Astrocyte of the spinal cord (primary cell): ENCODE measurements at regions not wholly inside any gene's neighbourhood (a gene's known extent, or its start where the extent isn't known, plus 50 kb on each side); places are given as distances from the start of the nearest gene placed in this dataset.

Source experiments
- DNase-seq: peaks from one replicate; pipeline ENCODE4 v3.0.0; 2011; ENCODE audit warnings: low read depth, low spot score
- H3K4me3 ChIP-seq: 2 replicates; pipeline ENCODE4 v1.5.1; 2011; ENCODE audit warnings: low read depth, mild to moderate bottlenecking, low read length, moderate library complexity
- in situ Hi-C: cut with HindIII; loops from 2 replicates; pipeline ENCODE4 v1.10.0; 2017; ENCODE audit warnings: low sequenced_read_pairs
- TF ChIP-seq, protein P1 (sequence below): IDR thresholded peaks from 2 replicates; pipeline ENCODE4 v1.5.1; 2012; ENCODE audit warnings: low read depth, mild to moderate bottlenecking, low read length, inconsistent platforms

DNA sequence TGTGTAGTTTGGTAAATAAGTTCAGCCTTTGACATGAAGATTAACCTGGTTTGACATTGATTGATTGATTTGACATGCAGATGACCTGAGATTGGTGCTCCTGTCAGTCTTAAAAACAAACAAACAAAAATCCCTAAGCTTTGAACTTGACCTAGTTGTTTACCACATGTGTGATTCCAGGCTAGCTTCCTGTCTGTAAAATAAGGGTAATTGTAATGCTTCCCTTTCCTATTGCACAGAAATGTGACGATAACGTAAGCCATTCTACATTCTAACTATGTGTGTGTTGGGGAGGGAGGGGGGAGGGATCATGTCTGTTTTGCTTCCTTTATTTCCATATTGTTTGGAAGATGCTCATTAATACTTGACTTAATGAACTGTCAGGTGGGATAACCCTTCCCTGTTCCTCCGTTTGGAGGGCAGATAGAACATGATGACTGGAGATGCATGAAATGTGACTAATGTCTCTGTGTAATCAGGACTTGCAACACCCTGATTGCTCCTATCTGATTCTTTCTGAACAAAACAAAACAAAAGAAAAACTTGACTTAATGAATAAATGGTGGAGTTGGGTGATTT lies 106.1 kb upstream of the CLMP start:
- peak; percentile 50 for DNase-seq
- TF ChIP-seq, protein P1, sequence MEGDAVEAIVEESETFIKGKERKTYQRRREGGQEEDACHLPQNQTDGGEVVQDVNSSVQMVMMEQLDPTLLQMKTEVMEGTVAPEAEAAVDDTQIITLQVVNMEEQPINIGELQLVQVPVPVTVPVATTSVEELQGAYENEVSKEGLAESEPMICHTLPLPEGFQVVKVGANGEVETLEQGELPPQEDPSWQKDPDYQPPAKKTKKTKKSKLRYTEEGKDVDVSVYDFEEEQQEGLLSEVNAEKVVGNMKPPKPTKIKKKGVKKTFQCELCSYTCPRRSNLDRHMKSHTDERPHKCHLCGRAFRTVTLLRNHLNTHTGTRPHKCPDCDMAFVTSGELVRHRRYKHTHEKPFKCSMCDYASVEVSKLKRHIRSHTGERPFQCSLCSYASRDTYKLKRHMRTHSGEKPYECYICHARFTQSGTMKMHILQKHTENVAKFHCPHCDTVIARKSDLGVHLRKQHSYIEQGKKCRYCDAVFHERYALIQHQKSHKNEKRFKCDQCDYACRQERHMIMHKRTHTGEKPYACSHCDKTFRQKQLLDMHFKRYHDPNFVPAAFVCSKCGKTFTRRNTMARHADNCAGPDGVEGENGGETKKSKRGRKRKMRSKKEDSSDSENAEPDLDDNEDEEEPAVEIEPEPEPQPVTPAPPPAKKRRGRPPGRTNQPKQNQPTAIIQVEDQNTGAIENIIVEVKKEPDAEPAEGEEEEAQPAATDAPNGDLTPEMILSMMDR, result no peak
- no peak overlapping the region for H3K4me3 ChIP-seq
- in situ Hi-C loops, result no loop called here

DNA sequence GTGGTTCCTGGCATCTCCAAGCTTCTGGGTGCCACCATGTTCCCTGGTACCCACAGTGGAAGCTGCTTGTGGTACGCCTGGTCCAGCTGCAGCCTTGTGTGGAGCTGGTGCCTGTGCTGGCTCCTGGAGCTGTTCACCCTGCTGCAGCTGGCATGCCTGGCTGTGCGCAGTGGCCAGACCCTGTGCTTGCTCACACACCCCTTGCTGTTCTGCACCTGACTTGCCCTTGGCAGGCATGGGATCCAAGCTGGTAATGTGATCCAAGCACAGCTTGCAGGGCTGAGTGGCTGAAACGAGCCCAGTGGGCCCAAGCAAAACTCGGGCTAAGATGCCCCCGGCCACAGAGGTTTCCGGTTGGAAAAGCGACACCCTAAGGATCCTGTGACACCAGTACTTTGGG lies 104.7 kb upstream of the CLMP start:
- no peak for DNase-seq
- in situ Hi-C loops, result no loop called here
- TF ChIP-seq, protein P1, result no peak
- H3K4me3 ChIP-seq, result no peak overlapping the region

DNA sequence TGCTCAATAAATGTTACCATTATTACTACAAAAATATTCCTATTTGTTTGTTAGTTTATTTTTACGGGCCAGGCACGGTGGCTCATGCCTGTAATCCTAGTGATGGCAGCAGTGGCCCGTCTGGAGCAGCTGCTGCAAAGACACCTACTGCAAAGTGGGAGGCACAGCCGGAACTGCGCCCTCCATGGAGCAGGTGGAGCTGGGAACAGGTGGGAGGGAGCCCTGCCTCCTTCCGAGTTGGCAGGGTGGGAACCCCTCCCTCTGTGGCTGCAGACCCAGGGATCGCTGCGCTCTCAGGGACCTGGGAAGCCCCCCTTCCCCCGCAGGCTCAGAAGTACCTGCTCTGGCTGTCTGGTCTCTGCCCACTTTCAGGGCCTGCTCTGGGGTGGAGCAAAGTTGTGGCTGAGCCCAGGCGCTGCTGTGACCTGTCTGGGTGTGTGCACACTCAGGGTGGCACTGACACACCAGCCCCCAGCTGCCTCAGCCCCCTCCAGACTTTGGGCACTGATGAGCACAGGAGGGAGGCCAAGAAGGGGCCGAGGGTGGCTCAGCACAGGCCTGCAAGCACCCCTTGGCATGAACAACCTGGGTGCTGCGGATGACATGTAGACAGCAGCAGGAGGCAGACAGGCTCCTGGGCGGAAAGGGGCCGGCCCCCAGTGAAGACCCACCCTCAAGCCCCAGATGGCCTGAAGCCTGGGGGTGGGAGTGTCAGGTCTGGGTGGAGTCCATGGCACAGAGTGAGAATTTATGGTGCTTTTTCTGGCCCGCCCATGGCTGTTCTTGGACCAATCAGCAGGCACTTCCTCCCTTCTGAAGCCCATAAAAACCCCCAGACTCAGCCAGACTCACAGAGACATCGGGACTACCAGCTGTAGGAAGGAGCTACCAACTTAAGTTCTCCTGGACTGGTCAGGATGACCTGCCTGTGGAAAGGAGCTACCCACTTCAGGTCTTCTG lies 103.7 kb upstream of the CLMP start:
- no peak overlapping the region for H3K4me3 ChIP-seq
- in situ Hi-C loops, result no loop called here
- DNase-seq, result no peak
- TF ChIP-seq, protein P1, result no peak

DNA sequence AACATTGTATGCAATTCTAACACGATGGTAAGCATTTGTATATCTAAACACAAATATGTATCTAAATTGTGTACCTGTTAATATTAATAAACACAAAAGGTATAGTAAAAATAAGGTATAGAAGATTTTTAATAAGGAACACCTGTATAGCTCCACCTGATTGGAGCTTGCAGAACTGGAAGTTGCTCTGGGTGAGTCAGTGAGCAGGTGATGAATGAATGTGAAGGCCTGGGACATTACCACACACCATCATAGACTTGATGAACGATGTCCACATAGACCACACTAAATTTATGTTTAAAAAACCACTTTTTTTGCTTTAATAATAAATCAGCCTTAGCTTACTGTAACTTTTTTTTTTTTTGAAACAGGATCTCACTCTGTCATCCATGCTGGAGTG lies 97.6 kb upstream of the CLMP start:
- no peak overlapping the region for H3K4me3 ChIP-seq
- in situ Hi-C loops, result no loop called here
- DNase-seq, result no peak
- TF ChIP-seq, protein P1, result no peak

DNA sequence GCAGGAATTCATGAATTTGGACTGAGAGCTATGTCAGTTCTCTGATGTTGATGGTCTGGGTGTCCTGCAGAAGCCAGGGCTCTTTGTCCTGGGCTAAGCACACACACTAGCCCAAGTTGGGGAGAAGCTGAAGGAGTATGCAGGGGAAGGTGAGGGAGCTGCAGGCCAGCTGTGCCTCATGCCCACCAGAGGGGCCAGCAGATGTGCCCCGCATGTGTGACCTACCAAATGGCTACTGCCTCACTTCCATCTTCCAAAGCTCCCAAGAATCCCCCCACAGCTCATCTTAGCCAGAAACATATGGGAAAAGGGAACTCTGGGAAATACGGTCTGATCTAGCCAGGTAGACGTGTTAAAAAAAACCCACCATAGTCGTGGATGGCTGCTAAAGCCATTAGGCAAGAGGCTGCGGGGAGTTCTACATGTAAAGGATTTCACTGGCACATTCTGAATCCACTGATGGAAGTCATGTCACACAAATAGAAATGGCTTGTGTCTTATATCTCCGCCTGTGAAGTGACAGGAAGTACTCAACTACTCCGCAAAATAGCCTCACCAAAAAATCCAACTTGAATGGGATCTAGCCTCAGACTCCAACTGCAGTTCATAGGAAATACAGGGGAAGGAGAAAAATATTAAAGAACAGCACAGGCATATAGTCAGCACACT lies 96.3 kb upstream of the CLMP start:
- in situ Hi-C loops, result no loop called here
- no peak for DNase-seq
- no peak overlapping the region for H3K4me3 ChIP-seq
- TF ChIP-seq, protein P1, result no peak

DNA sequence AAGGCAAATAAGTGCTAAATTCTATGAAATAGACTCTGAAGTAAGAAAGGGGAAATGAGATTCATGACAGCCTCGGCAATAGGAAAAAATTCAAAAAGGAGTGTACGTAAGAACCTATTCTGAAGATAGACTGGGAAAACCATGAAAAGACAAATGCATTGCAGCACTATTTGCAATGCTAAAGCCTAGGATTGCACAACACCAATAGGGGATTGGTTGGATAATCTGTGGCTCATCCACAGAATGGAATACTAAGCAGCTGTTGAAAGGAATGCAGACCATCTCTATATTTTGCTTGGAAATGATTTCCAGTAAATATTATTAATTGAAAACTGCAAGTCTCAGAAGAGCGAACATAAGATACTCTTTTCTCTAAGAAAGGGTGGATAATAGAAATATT lies 91.7 kb upstream of the CLMP start:
- no peak for DNase-seq
- H3K4me3 ChIP-seq, result no peak overlapping the region
- TF ChIP-seq, protein P1, result no peak
- in situ Hi-C loops, result no loop called here
